ENCODE measurements at regions not wholly inside any gene's neighbourhood (a gene's known extent, or its start where the extent isn't known, plus 50 kb on each side); places are given as distances from the start of the nearest gene placed in this dataset.

DNA sequence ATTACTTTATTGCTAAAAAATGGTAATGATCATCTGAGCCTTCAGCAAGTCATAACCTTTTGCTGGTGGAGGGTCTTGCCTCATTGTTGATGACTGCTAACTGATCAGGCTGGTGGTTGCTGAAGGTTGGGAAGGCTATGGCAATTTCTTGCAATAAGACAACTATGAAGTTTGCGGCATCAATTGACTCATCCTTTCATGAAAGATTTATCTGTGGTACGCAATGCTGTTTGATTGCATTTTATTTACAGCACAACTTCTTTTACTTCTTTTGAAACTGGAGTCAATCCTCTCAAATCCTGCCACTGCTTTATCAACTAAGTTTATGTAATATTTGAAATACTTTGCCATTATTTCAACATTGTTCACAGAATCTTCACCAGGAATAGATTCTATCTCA, 58.3 kb upstream of the ACO1 start:
- intact Hi-C loops (cut with micrococcal nuclease; ENCODE audit: unreplicated experiment), result no loop called here
- no peaks in the 10 kb centered on the region for H3K27me3 ChIP-seq (replicated peaks; ENCODE audit: control insufficient read depth, insufficient read depth, low read length)
- Mint-ChIP-seq H3K4me1 (ENCODE audit: low read depth, unreplicated experiment) (no peaks in the 10 kb centered on the region), H3K36me3 (ENCODE audit: insufficient read depth, unreplicated experiment) (no peaks in the 10 kb centered on the region), H3K27me3 (ENCODE audit: insufficient read depth, unreplicated experiment) (peaks cover 3% of the 10 kb centered on the region), H3K9me3 (ENCODE audit: unreplicated experiment) (no peaks in the 10 kb centered on the region), H3K4me3 (ENCODE audit: unreplicated experiment) (no peak overlapping the region), H3K27ac (ENCODE audit: unreplicated experiment) (no peak overlapping the region)
- DNase-seq, result no peak
- H3K4me3 ChIP-seq (ENCODE audit: low read depth, low read length), result no peak overlapping the region
- no peaks in the 10 kb centered on the region for H3K4me1 ChIP-seq
- no peaks in the 10 kb centered on the region for H3K9me3 ChIP-seq
- CTCF ChIA-PET, result no interaction called here
- TF ChIP-seq CTCF (IDR thresholded peaks at IDR 0.05; ENCODE audit: insufficient read depth in 1 of 2, low read depth in 1 of 2, low read length in 1 of 2, severe bottlenecking in 1 of 2, unreplicated experiment in 1 of 2), result no peak
- no TSS peak for BruUV-seq (replicated peaks)
- POLR2A ChIA-PET, result no interaction called here
- H3K36me3 ChIP-seq (ENCODE audit: control insufficient read depth, insufficient read depth, low read length), result no peaks in the 10 kb centered on the region

GRCh38 chr9:32331240-32331639, 53.2 kb upstream of the ACO1 start:
- TF ChIP-seq CTCF (IDR thresholded peaks at IDR 0.05; ENCODE audit: insufficient read depth in 1 of 2, low read depth in 1 of 2, low read length in 1 of 2, severe bottlenecking in 1 of 2, unreplicated experiment in 1 of 2), result no peak
- H3K9me3 Mint-ChIP-seq (ENCODE audit: unreplicated experiment), result no peaks in the 10 kb centered on the region
- H3K36me3 Mint-ChIP-seq (ENCODE audit: insufficient read depth, unreplicated experiment), result no peaks in the 10 kb centered on the region
- DNase-seq, result no peak
- no peak overlapping the region for H3K4me3 Mint-ChIP-seq (ENCODE audit: unreplicated experiment)
- no peaks in the 10 kb centered on the region for H3K4me1 Mint-ChIP-seq (ENCODE audit: low read depth, unreplicated experiment)
- no peaks in the 10 kb centered on the region for H3K36me3 ChIP-seq (ENCODE audit: control insufficient read depth, insufficient read depth, low read length)
- no peaks in the 10 kb centered on the region for H3K4me1 ChIP-seq
- no peaks in the 10 kb centered on the region for H3K9me3 ChIP-seq
- ChIA-PET POLR2A (no interaction called here), CTCF (no interaction called here)
- intact Hi-C loops (cut with micrococcal nuclease; ENCODE audit: unreplicated experiment), result no loop called here
- BruUV-seq (replicated peaks), result no TSS peak
- H3K27me3 ChIP-seq (replicated peaks; ENCODE audit: control insufficient read depth, insufficient read depth, low read length), result no peaks in the 10 kb centered on the region
- H3K4me3 ChIP-seq (ENCODE audit: low read depth, low read length), result no peak overlapping the region
- peaks cover 7% of the 10 kb centered on the region for H3K27me3 Mint-ChIP-seq (ENCODE audit: insufficient read depth, unreplicated experiment)
- H3K27ac Mint-ChIP-seq (ENCODE audit: unreplicated experiment), result no peak overlapping the region

- Mint-ChIP-seq H3K4me1 (ENCODE audit: low read depth, unreplicated experiment) (no peaks in the 10 kb centered on the region), H3K36me3 (ENCODE audit: insufficient read depth, unreplicated experiment) (no peaks in the 10 kb centered on the region), H3K27me3 (ENCODE audit: insufficient read depth, unreplicated experiment) (peaks cover 3% of the 10 kb centered on the region), H3K27ac (ENCODE audit: unreplicated experiment) (no peak overlapping the region), H3K9me3 (ENCODE audit: unreplicated experiment) (no peaks in the 10 kb centered on the region), H3K4me3 (ENCODE audit: unreplicated experiment) (no peak overlapping the region)
- BruUV-seq (replicated peaks), result no TSS peak
- TF ChIP-seq CTCF (IDR thresholded peaks at IDR 0.05; ENCODE audit: insufficient read depth in 1 of 2, low read depth in 1 of 2, low read length in 1 of 2, severe bottlenecking in 1 of 2, unreplicated experiment in 1 of 2), result no peak
- Histone ChIP-seq H3K27me3 (replicated peaks; ENCODE audit: control insufficient read depth, insufficient read depth, low read length) (no peaks in the 10 kb centered on the region), H3K36me3 (ENCODE audit: control insufficient read depth, insufficient read depth, low read length) (no peaks in the 10 kb centered on the region), H3K4me3 (ENCODE audit: low read depth, low read length) (no peak overlapping the region), H3K4me1 (no peaks in the 10 kb centered on the region), H3K9me3 (no peaks in the 10 kb centered on the region)
- intact Hi-C loops (cut with micrococcal nuclease; ENCODE audit: unreplicated experiment), result no loop called here
- no peak for DNase-seq
- ChIA-PET CTCF (no interaction called here), POLR2A (no interaction called here)
Measured at GRCh38 chr9:32334112-32334511, 50.3 kb upstream of the ACO1 start.

Small RNA genes in the stretch of these regions (microRNA-seq; reads per million reads assigned to microRNA genes)
- gene MIR873 (1.9 reads per million, percentile 5 among the genes with 10 or more reads in this experiment), gene MIR876 (0.56 reads per million)
